Adrenal gland (tissue), 5 donors: ENCODE measurements at regions not wholly inside any gene's neighbourhood (a gene's known extent, or its start where the extent isn't known, plus 50 kb on each side); places are given as distances from the start of the nearest gene placed in this dataset.

Source experiments
- CTCF ChIP-seq, 6 experiments: fragments of 450-650 bp in 4 of 6; fragments of 200-600 bp in 2 of 6; sonication (generic) in 1 of 6; IDR thresholded peaks; 1 replicate in 5 of 6; 2 replicates in 1 of 6; pipeline versions ENCODE4 v1.5.1 to v1.8.0; 2016 to 2021; ENCODE audit warnings: antibody characterized with exemption in 6 of 6, mild to moderate bottlenecking in 2 of 6, moderate library complexity in 1 of 6
- POLR2A ChIP-seq, 2 donors: fragments of 450-650 bp; IDR thresholded peaks; one replicate each; pipeline ENCODE4 v1.6.1; 2017; ENCODE audit warnings: antibody characterized with exemption in 2 of 2, mild to moderate bottlenecking in 2 of 2, moderate library complexity in 1 of 2
- donor health status: DM: no; HTN: no; CAD: no.

DNA sequence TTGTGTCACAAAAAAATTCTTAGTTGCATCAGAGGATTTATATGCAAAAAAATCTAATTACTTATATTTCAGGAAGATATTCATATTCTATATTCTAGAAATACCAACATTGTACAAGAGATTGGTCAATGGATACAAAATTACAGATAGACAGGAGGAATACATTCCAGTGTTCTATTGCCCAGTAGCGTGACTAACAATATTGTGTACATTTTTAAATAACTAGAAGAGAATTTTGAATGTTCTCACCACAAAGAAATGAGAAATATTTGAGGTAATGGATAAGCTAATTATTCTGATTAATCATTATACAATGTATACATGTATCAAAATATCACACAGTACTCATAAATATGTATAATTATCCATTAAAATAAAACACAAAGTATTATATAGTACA lies 253.3 kb downstream of the IPMK start:
- TF ChIP-seq POLR2A (IDR thresholded peaks at IDR 0.05) (no peak), CTCF (IDR thresholded peaks at IDR 0.05) (no peak)
